Suprapubic skin (tissue), 4 donors: ENCODE measurements at regions not wholly inside any gene's neighbourhood (a gene's known extent, or its start where the extent isn't known, plus 50 kb on each side); places are given as distances from the start of the nearest gene placed in this dataset.

Experiments
- DNase-seq, 2 donors: peaks; one replicate each; pipeline ENCODE4 v3.0.0-alpha.2; 2019; ENCODE audit warnings: low spot score in 2 of 2
- H3K27ac ChIP-seq: fragments of 200-600 bp; sonication (generic); one replicate; pipeline ENCODE4 v1.5.1; 2019
- H3K27me3 ChIP-seq: fragments of 200-600 bp; sonication (generic); one replicate; pipeline ENCODE4 v1.5.1; 2019
- H3K36me3 ChIP-seq: fragments of 200-600 bp; sonication (generic); one replicate; pipeline ENCODE4 v1.5.1; 2019
- H3K4me1 ChIP-seq: fragments of 200-600 bp; sonication (generic); one replicate; pipeline ENCODE4 v1.5.1; 2019
- H3K4me3 ChIP-seq: fragments of 200-600 bp; sonication (generic); one replicate; pipeline ENCODE4 v1.5.1; 2019; ENCODE audit warnings: mild to moderate bottlenecking
- H3K9me3 ChIP-seq: fragments of 200-600 bp; sonication (generic); one replicate; pipeline ENCODE4 v1.5.1; 2019
- CTCF ChIP-seq, 2 donors: fragments of 200-600 bp in 1 of 2; fragments of 450-650 bp in 1 of 2; sonication (generic) in 1 of 2; IDR thresholded peaks; one replicate each; pipeline ENCODE4 v1.5.1; 2016 to 2019; ENCODE audit warnings: antibody characterized with exemption in 2 of 2, mild to moderate bottlenecking in 1 of 2, moderate library complexity in 1 of 2
- EP300 ChIP-seq: sonication (generic); formaldehyde crosslinking; IDR thresholded peaks from one replicate; pipeline ENCODE4 v1.6.1; 2017; ENCODE audit warnings: antibody characterized with exemption
- POLR2A ChIP-seq, 2 donors: fragments of 450-650 bp; IDR thresholded peaks; one replicate each; pipeline ENCODE4 v1.6.1; 2017; ENCODE audit warnings: antibody characterized with exemption in 2 of 2, mild to moderate bottlenecking in 2 of 2, moderate library complexity in 2 of 2
- POLR2AphosphoS5 ChIP-seq, 3 donors: sonication (generic); formaldehyde crosslinking; IDR thresholded peaks; one replicate each; pipeline ENCODE4 v1.6.1; 2017; ENCODE audit warnings: antibody characterized with exemption in 3 of 3
- WGBS: methylation state at CpG from one replicate; pipeline ENCODE4 v1.1.5; 2018; 5-methylcytosine and 5-hydroxymethylcytosine counted together

DNA sequence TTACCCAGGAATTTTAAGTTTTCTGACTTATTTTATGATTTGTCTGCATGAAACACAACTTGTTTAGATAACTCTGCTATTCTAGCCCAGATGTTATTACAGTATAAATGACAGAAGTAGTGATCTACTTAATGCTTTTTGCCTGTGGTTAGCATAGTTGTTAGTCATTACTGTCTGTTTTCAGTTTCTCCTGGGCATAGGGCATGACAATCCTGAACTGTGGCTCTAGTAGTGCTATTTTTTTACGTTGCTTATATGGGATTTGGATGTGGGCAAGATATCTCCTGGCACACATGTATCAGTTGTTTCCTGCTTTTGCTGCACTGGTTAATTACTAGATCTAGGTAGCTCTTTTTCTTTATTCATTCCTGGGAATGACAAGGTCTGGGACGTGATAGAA is 1005.8 kb downstream of the PCDH18 start:
- no peak for DNase-seq
- 32% methylated on average over 2 of the region's 2 CpGs for WGBS
- no peak overlapping the region for H3K27ac ChIP-seq
- TF ChIP-seq POLR2AphosphoS5 (IDR thresholded peaks at IDR 0.05) (no peak), POLR2A (IDR thresholded peaks at IDR 0.05) (no peak), EP300 (no peak), CTCF (IDR thresholded peaks at IDR 0.05) (no peak)
- no peak overlapping the region for H3K4me3 ChIP-seq
- H3K4me1 ChIP-seq, result no peaks in the 10 kb centered on the region
- H3K27me3 ChIP-seq, result no peaks in the 10 kb centered on the region
- H3K9me3 ChIP-seq, result no peaks in the 10 kb centered on the region
- no peaks in the 10 kb centered on the region for H3K36me3 ChIP-seq

- no peaks in the 10 kb centered on the region for H3K4me1 ChIP-seq
- H3K27ac ChIP-seq, result no peak overlapping the region
- no peak for TF ChIP-seq POLR2AphosphoS5 (IDR thresholded peaks at IDR 0.05)
- no peak for TF ChIP-seq EP300
- no peak for TF ChIP-seq POLR2A (IDR thresholded peaks at IDR 0.05)
- no peak for TF ChIP-seq CTCF (IDR thresholded peaks at IDR 0.05)
- H3K4me3 ChIP-seq, result no peak overlapping the region
- 97% methylated on average over 2 of the region's 2 CpGs for WGBS
- H3K9me3 ChIP-seq, result no peaks in the 10 kb centered on the region
- no peak for DNase-seq
- H3K27me3 ChIP-seq, result no peaks in the 10 kb centered on the region
- no peaks in the 10 kb centered on the region for H3K36me3 ChIP-seq
These were observed 1008.3 kb downstream of the PCDH18 start for GRCh38 chr4:136524039-136524438.

- no peak for DNase-seq
- WGBS, result 68% methylated on average over 3 of the region's 3 CpGs
- Histone ChIP-seq H3K36me3 (no peaks in the 10 kb centered on the region), H3K4me1 (no peaks in the 10 kb centered on the region), H3K27ac (no peak overlapping the region), H3K9me3 (no peaks in the 10 kb centered on the region), H3K4me3 (no peak overlapping the region), H3K27me3 (no peaks in the 10 kb centered on the region)
- TF ChIP-seq CTCF (IDR thresholded peaks at IDR 0.05) (no peak), POLR2A (IDR thresholded peaks at IDR 0.05) (no peak), POLR2AphosphoS5 (IDR thresholded peaks at IDR 0.05) (no peak), EP300 (no peak)
These were observed 1015.9 kb downstream of the PCDH18 start for GRCh38 chr4:136516371-136516770.

- 69% methylated on average over 1 of the region's 1 CpG for WGBS
- no peak for TF ChIP-seq CTCF (IDR thresholded peaks at IDR 0.05)
- no peak for TF ChIP-seq POLR2A (IDR thresholded peaks at IDR 0.05)
- no peak for TF ChIP-seq EP300
- no peak for TF ChIP-seq POLR2AphosphoS5 (IDR thresholded peaks at IDR 0.05)
These were observed 1027.3 kb downstream of the PCDH18 start for GRCh38 chr4:136505020-136505419.

DNA sequence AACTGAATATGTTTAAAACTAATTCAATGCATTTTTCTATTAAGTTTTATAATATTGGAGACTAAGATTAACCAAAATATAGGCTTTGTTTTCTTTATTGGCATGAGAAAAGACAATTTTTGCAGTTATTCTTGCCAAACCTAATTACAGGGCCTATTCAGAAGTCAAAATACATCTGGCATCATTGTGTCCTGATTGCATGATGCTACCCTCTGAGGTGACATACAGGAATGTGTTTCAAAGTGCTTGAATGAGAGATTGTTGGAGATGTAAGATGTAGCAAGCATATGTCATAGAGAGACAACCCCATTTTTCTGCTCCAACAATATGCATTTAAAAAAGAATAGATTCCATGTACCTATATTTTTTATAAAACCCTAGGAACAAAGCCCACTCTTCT is 1036.4 kb downstream of the PCDH18 start:
- DNase-seq, result no peak
- H3K36me3 ChIP-seq, result no peaks in the 10 kb centered on the region
- no peaks in the 10 kb centered on the region for H3K9me3 ChIP-seq

More at GRCh38 chr4:136505020-136505419, 1027.3 kb downstream of the PCDH18 start:
- H3K36me3 ChIP-seq, result no peaks in the 10 kb centered on the region
- no peaks in the 10 kb centered on the region for H3K9me3 ChIP-seq
- no peak for DNase-seq
- H3K4me3 ChIP-seq, result no peak overlapping the region
- H3K27ac ChIP-seq, result no peak overlapping the region
- no peaks in the 10 kb centered on the region for H3K27me3 ChIP-seq
- no peaks in the 10 kb centered on the region for H3K4me1 ChIP-seq

More for the DNA sequence above, 1036.4 kb downstream of the PCDH18 start:
- H3K4me3 ChIP-seq, result no peak overlapping the region
- no peaks in the 10 kb centered on the region for H3K4me1 ChIP-seq
- no peak overlapping the region for H3K27ac ChIP-seq
- no peaks in the 10 kb centered on the region for H3K27me3 ChIP-seq
- TF ChIP-seq EP300 (no peak), CTCF (IDR thresholded peaks at IDR 0.05) (no peak), POLR2AphosphoS5 (IDR thresholded peaks at IDR 0.05) (no peak), POLR2A (IDR thresholded peaks at IDR 0.05) (no peak)
